Endothelial cell of umbilical vein (primary cell): ENCODE measurements at regions not wholly inside any gene's neighbourhood (a gene's known extent, or its start where the extent isn't known, plus 50 kb on each side); places are given as distances from the start of the nearest gene placed in this dataset.

ENCODE experiments used
- EZH2 ChIP-seq: IDR thresholded peaks from 2 replicates; pipeline ENCODE4 v1.6.1; 2012; ENCODE audit warnings: borderline replicate concordance, low read depth, mild to moderate bottlenecking, moderate library complexity, low read length, inconsistent platforms; ENCODE audit not compliant: severe bottlenecking
- FOS ChIP-seq: IDR thresholded peaks from 2 replicates; pipeline ENCODE4 v1.6.1; 2011; ENCODE audit warnings: mild to moderate bottlenecking, low read length, moderate library complexity, borderline replicate concordance; ENCODE audit not compliant: insufficient read depth
- GATA2 ChIP-seq: IDR thresholded peaks from 2 replicates; pipeline ENCODE4 v1.7.0; 2011; ENCODE audit warnings: low read depth, mild to moderate bottlenecking, moderate library complexity, mixed read lengths, low read length; ENCODE audit not compliant: insufficient read length, insufficient read depth
- JUN ChIP-seq: IDR thresholded peaks from 2 replicates; pipeline ENCODE4 v1.6.1; 2011; ENCODE audit warnings: borderline replicate concordance, low read depth; ENCODE audit not compliant: insufficient read length, insufficient read depth
- POLR2A ChIP-seq: IDR thresholded peaks from 2 replicates; pipeline ENCODE4 v1.6.1; 2012; ENCODE audit warnings: low read depth, mild to moderate bottlenecking, control low read depth, low read length
- POLR2AphosphoS5 ChIP-seq: IDR thresholded peaks from 2 replicates; pipeline ENCODE4 v1.6.1; 2012; ENCODE audit warnings: low read depth, mild to moderate bottlenecking, control low read depth, low read length, moderate library complexity; ENCODE audit not compliant: insufficient read depth
- TF ChIP-seq, protein P1 (sequence below), 2 donors: IDR thresholded peaks; 1 replicate in 1 of 2; 2 replicates in 1 of 2; pipeline ENCODE4 v1.5.1; 2011; ENCODE audit warnings: low read length in 2 of 2, mild to moderate bottlenecking in 2 of 2, moderate library complexity in 2 of 2, control low read depth in 1 of 2, inconsistent platforms in 1 of 2, low read depth in 1 of 2; ENCODE audit not compliant: insufficient read depth in 1 of 2; ENCODE audit errors: extremely low read depth in 1 of 2
- TF ChIP-seq, protein P2 (sequence below): IDR thresholded peaks from 2 replicates; pipeline ENCODE4 v1.6.1; 2011; ENCODE audit not compliant: insufficient read depth, insufficient read length

DNA sequence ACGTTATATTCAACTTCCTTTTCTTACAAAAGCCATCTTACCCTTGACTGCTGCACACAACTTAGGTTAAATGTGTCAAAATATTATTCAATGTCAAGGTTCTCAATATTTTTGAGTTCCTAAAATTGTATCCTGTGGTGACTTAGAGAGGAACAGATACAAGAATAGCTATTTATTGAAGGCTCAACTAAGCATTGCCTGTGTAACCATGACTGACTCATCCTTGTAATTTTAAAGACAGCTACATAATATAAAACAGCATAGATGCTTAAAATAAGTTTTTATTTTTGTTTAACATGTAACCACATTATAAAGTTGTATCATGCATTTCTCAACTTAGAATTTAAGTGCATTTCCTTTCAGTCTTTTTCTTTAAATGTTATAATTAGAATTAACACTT is 312.9 kb upstream of the RGMB start:
- TF ChIP-seq, protein P1, sequence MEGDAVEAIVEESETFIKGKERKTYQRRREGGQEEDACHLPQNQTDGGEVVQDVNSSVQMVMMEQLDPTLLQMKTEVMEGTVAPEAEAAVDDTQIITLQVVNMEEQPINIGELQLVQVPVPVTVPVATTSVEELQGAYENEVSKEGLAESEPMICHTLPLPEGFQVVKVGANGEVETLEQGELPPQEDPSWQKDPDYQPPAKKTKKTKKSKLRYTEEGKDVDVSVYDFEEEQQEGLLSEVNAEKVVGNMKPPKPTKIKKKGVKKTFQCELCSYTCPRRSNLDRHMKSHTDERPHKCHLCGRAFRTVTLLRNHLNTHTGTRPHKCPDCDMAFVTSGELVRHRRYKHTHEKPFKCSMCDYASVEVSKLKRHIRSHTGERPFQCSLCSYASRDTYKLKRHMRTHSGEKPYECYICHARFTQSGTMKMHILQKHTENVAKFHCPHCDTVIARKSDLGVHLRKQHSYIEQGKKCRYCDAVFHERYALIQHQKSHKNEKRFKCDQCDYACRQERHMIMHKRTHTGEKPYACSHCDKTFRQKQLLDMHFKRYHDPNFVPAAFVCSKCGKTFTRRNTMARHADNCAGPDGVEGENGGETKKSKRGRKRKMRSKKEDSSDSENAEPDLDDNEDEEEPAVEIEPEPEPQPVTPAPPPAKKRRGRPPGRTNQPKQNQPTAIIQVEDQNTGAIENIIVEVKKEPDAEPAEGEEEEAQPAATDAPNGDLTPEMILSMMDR (IDR thresholded peaks at IDR 0.05; ENCODE audit: extremely low read depth in 1 of 2, insufficient read depth in 1 of 2, low read depth in 1 of 2, low read length in 2 of 2): no peak
- TF ChIP-seq EZH2: no peak
- TF ChIP-seq POLR2AphosphoS5: no peak
- no peak for TF ChIP-seq POLR2A
- TF ChIP-seq, protein P2, sequence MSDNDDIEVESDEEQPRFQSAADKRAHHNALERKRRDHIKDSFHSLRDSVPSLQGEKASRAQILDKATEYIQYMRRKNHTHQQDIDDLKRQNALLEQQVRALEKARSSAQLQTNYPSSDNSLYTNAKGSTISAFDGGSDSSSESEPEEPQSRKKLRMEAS: no peak
- TF ChIP-seq FOS: no peak
- no peak for TF ChIP-seq GATA2
- no peak for TF ChIP-seq JUN
